Activated CD4-positive, alpha-beta T cell treated with anti-CD3 and anti-CD28 coated beads for 48 hours (primary cell): ENCODE measurements at regions not wholly inside any gene's neighbourhood (a gene's known extent, or its start where the extent isn't known, plus 50 kb on each side); places are given as distances from the start of the nearest gene placed in this dataset.
"Not testable (repeated sequence)": the region's sequence is repeated elsewhere in the genome, so short reads cannot be mapped to it uniquely, and the experiment has no call there.

Experiments
- DNase-seq: peaks from one replicate; pipeline ENCODE4 v3.0.0-alpha.2; 2020

DNA sequence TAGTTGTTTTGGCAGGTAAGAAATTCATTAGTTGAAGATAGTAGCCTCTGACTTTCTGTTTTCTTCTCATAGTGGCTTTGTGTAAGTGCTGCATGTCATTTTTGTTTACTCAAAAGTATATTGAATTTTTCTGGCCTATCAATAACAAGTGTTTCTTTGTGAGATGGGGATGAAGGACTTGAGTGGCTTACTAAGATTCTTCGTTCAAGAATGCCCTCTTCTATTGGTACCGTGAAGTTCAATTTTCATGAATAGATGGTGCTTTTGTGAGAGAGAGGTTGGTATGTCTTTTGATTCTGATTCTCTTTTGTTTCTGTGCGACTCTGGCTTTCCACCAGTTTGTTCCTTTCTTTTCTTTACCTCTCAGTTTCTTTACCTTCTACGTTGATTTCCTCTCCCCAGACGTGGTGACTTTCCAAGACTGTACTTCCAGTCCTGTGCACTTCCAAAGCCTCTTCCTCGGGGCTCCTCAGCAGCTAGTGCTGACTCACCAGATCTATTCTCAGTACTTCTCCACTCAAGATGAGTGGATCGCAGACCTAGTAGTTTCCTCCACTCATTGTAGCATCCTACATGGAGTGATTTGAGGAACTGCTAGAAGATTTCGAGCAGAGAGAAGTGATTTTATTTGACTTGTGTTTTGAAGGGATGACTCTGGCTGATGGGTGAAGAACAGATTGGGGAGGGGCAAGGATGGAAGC is 82.0 kb upstream of the EPHB3 start:
- no peak for DNase-seq

GRCh38 chr3:184480831-184481230 is 80.8 kb upstream of the EPHB3 start:
- DNase-seq: no peak

GRCh38 chr3:184481984-184482671 is 79.5 kb upstream of the EPHB3 start:
- DNase-seq: no peak

GRCh38 chr3:184485241-184485640 is 76.3 kb upstream of the EPHB3 start:
- DNase-seq: no peak

GRCh38 chr3:184485906-184486305 is 75.7 kb upstream of the EPHB3 start:
- no peak for DNase-seq

GRCh38 chr3:184486614-184487013 is 75.0 kb upstream of the EPHB3 start:
- no peak for DNase-seq

GRCh38 chr3:184488577-184488976 is 73.0 kb upstream of the EPHB3 start:
- DNase-seq: no peak

DNA sequence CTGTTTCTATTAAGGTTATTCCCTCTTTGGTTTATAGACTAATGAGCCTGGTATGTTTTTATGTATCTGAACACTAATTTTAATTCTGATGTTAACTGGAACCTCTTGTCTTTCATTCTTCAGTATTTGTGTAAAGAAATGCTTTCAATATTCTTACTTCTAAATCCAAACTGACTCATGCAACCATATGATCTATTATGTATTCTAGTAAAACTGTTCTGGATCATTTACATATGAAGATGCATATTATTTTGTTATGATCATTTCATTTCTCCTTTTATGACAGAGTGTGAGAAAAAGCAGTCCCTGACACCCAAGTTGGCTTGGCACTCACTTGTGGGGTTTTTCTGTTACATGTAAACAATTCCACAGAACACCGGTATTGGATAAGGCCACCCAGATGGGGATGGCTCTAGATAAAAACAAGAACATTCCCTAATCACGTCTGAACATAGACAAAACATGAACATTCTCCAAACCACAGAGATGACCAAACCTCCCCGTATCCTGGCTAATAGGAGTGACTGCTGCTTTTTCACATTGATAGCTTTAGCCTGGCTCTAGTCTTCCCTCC is 72.2 kb upstream of the EPHB3 start:
- DNase-seq: no peak

- no peak for DNase-seq
Observed at GRCh38 chr3:184491011-184491576, 70.5 kb upstream of the EPHB3 start.

DNA sequence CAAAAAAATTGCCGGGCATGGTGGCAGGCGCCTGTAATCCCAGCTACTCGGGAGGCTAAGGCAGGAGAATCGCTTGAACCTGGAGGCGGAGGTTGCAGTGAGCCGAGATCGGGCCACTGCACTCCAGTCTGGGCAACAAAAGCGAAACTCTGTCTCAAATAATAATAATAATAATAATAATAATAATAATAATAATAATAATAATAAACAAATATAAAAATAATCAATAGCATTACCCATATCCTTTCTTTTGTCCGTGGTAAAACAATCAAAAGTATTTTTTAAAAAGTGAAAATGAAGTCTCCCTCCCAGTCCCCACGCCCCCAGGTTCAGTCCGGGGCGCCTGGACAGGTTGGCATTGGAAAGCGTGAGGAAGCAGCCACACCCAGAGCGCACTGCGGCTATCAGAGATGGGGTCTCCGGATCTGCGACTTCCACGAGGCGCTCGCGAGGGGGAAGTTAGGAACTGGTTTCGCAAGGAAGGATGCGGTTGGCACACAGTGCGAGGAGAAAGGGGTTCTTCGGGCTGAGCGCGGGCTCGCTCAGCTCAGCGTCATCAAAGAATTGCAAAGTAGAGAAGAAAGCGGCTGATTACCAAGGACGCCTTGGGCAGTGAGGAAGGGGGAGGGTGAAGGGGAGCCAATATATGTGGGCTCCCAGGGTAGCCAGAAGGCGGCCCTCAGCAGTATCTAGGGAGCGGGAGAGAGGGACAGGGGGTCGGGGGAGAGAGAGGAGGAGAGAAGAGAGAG is 69.5 kb upstream of the EPHB3 start:
- no peak for DNase-seq

DNA sequence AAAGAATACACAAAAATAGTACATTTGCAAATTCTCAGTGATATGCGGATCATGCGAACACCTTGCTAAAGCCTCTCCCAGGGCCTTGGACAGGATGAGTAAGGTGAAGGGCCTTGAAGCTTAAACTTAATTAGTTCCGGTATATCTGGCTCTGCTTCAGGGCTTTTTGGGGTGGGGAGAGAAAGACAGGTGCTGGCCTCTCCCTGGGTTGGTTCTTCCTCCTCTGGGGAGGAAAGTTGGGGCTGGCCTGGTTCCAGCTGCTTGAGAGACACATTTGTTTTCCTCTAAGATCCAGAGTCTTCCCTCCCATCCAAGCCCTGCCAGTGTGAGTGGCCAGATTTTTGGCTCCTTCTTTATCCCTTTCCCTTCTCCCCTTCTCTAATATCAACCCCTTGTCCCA is 64.7 kb upstream of the EPHB3 start:
- no peak for DNase-seq

- DNase-seq: no peak
Observed at GRCh38 chr3:184497804-184498203, 63.8 kb upstream of the EPHB3 start.

DNA sequence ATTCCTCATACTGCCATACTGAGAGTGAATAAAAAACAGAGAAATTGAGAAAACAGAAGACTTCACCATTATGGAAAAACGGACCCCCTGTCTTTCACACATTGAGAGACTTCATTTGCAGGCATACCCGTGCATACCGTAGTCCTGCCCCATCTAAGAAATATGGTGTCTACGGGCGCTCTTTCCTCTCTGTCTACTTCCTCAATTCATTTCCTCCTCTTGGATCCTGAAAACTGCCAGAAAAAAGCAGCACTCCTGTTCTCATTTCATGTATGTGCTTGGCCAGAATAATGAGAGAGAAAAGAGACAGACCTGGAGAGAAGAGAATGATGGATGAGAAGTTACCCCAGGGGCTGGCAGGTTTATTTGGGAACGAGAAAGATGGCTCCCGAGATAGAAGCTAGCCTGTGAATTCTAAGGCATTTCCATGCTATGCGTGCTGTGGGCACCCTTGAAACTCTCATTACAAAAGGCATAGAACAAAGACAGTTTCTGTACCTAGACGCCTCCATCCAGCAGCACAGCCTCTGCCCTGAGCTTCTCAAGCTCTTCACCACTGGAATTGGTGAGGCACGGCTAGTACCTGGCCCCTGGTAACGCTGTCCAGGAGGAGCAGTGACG is 62.5 kb upstream of the EPHB3 start:
- no peak for DNase-seq

GRCh38 chr3:184500344-184500923 is 61.2 kb upstream of the EPHB3 start:
- no peak for DNase-seq

- no peak for DNase-seq
Observed at GRCh38 chr3:184502123-184502667, 59.4 kb upstream of the EPHB3 start.

DNA sequence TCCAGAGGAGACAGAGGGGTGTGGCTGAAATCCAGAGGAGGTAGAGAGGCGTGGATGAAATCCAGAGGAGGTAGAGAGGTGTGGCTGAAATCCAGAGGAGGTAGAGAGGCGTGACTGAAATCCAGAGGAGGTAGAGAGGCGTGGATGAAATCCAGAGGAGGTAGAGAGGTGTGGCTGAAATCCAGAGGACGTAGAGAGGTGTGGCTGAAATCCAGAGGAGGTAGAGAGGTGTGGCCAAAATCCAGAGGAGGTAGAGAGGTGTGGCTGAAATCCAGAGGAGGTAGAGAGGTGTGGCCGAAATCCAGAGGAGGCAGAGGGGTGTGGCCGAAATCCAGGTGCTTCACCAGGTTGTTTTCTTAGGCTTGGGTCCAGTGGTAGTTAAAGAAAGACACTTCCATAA is 58.7 kb upstream of the EPHB3 start:
- DNase-seq: not testable (repeated sequence)

GRCh38 chr3:184503647-184504046 is 57.9 kb upstream of the EPHB3 start:
- DNase-seq: no peak

GRCh38 chr3:184505076-184505878 is 56.3 kb upstream of the EPHB3 start:
- DNase-seq: no peak

DNA sequence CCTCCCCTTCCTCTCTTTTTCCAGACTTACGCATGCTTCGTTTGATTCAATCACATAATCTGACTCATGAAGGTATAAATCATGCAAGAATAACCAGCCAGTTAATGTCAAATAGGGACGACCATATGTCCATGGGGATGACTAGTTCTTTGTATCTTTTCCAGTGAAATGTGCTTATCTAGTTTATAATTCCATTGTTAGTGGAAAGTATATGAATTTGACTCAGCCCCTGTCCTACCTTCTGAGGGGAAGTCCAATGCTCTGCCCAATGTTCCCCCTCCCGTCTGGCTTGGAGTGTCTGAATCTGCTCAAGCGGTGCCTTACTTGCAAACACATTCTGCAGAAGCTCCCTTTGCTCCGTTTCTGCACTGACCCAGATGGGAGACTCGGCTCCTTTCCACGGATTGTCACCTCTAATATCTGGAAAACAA is 55.0 kb upstream of the EPHB3 start:
- DNase-seq: no peak

GRCh38 chr3:184508938-184509337 is 52.6 kb upstream of the EPHB3 start:
- no peak for DNase-seq

- DNase-seq: no peak
Observed at GRCh38 chr3:184511741-184512140, 49.8 kb upstream of the EPHB3 start.
